Trophoblast cell (in vitro differentiated cells and primary cell): ENCODE measurements at regions not wholly inside any gene's neighbourhood (a gene's known extent, or its start where the extent isn't known, plus 50 kb on each side); places are given as distances from the start of the nearest gene placed in this dataset.

Experiments
- DNase-seq, 2 donors: peaks; one replicate each; pipeline ENCODE4 v3.0.0-alpha.2; 2016
- H2AFZ ChIP-seq: 2 replicates; pipeline ENCODE4 v1.6.1; 2013; ENCODE audit warnings: low read length, moderate library complexity, mild to moderate bottlenecking; ENCODE audit not compliant: insufficient read depth, poor library complexity
- H2AK5ac ChIP-seq: 2 replicates; pipeline ENCODE4 v1.6.1; 2013; ENCODE audit warnings: mild to moderate bottlenecking, low read length
- H2BK120ac ChIP-seq: 2 replicates; pipeline ENCODE4 v1.6.1; 2013; ENCODE audit warnings: low read length, mild to moderate bottlenecking, moderate library complexity; ENCODE audit not compliant: insufficient read depth, poor library complexity
- H2BK12ac ChIP-seq: 2 replicates; pipeline ENCODE4 v1.6.1; 2013; ENCODE audit warnings: mild to moderate bottlenecking, low read length, moderate library complexity
- H2BK5ac ChIP-seq: 2 replicates; pipeline ENCODE4 v1.6.1; 2013; ENCODE audit warnings: low read length, low read depth, moderate library complexity, mild to moderate bottlenecking; ENCODE audit not compliant: poor library complexity
- H3K14ac ChIP-seq: 2 replicates; pipeline ENCODE4 v1.6.1; 2013; ENCODE audit warnings: mild to moderate bottlenecking, low read length
- H3K18ac ChIP-seq: 2 replicates; pipeline ENCODE4 v1.6.1; 2013; ENCODE audit warnings: mild to moderate bottlenecking, low read length
- H3K23ac ChIP-seq: 2 replicates; pipeline ENCODE4 v1.6.1; 2013; ENCODE audit warnings: low read length
- H3K27ac ChIP-seq: 2 replicates; pipeline ENCODE4 v1.5.1; 2013; ENCODE audit warnings: low read depth, mild to moderate bottlenecking, inconsistent platforms, low read length, moderate library complexity
- H3K27me3 ChIP-seq: 2 replicates; pipeline ENCODE4 v1.6.1; 2013; ENCODE audit warnings: inconsistent platforms, mild to moderate bottlenecking, low read length, moderate library complexity; ENCODE audit not compliant: insufficient read depth
- H3K36me3 ChIP-seq, 2 experiments: 1 replicate in 1 of 2; 2 replicates in 1 of 2; pipeline ENCODE4 v1.6.1; 2013; ENCODE audit warnings: low read length in 2 of 2, mild to moderate bottlenecking in 2 of 2, moderate library complexity in 1 of 2; ENCODE audit not compliant: insufficient read depth in 2 of 2, control insufficient read depth in 1 of 2
- H3K4ac ChIP-seq: 2 replicates; pipeline ENCODE4 v1.6.1; 2013; ENCODE audit warnings: low read depth, mild to moderate bottlenecking, low read length, moderate library complexity
- H3K4me1 ChIP-seq, 2 experiments: 1 replicate in 1 of 2; 2 replicates in 1 of 2; pipeline ENCODE4 v1.6.1; 2013; ENCODE audit warnings: low read length in 2 of 2, mild to moderate bottlenecking in 2 of 2, moderate library complexity in 1 of 2; ENCODE audit not compliant: insufficient read depth in 2 of 2, control insufficient read depth in 1 of 2
- H3K4me2 ChIP-seq: 2 replicates; pipeline ENCODE4 v1.6.1; 2013; ENCODE audit warnings: inconsistent platforms, mild to moderate bottlenecking, low read length, moderate library complexity
- H3K4me3 ChIP-seq: 2 replicates; pipeline ENCODE4 v1.5.1; 2013; ENCODE audit warnings: mild to moderate bottlenecking, low read depth, low read length, inconsistent platforms
- H3K79me1 ChIP-seq: one replicate; pipeline ENCODE4 v1.6.1; 2013; ENCODE audit warnings: low read length
- H3K79me2 ChIP-seq: 2 replicates; pipeline ENCODE4 v1.6.1; 2013; ENCODE audit warnings: low read length, mild to moderate bottlenecking; ENCODE audit not compliant: control insufficient read depth, insufficient read depth, poor library complexity
- H3K9ac ChIP-seq: 2 replicates; pipeline ENCODE4 v1.6.1; 2013; ENCODE audit warnings: mild to moderate bottlenecking, low read length
- H3K9me3 ChIP-seq: 2 replicates; pipeline ENCODE4 v1.6.1; 2013; ENCODE audit warnings: low read depth, mild to moderate bottlenecking, control low read depth, inconsistent platforms, low read length; ENCODE audit not compliant: insufficient read depth
- H4K12ac ChIP-seq: 2 replicates; pipeline ENCODE4 v1.6.1; 2013; ENCODE audit warnings: low read depth, mild to moderate bottlenecking, low read length, moderate library complexity
- H4K8ac ChIP-seq: 2 replicates; pipeline ENCODE4 v1.6.1; 2013; ENCODE audit warnings: low read depth, mild to moderate bottlenecking, low read length, moderate library complexity
- H4K91ac ChIP-seq: one replicate; pipeline ENCODE4 v1.6.1; 2013; ENCODE audit warnings: low read depth, mild to moderate bottlenecking, low read length, moderate library complexity
- WGBS: extraction: QIAGEN DNeasy Blood & Tissue Kit; methylation state at CpG from one replicate; pipeline ENCODE4 v1.1.7; 2013; ENCODE audit warnings: missing lambda C conversion rate; ENCODE audit not compliant: insufficient read length, insufficient coverage; ENCODE audit errors: extremely low coverage; 5-methylcytosine and 5-hydroxymethylcytosine counted together

DNA sequence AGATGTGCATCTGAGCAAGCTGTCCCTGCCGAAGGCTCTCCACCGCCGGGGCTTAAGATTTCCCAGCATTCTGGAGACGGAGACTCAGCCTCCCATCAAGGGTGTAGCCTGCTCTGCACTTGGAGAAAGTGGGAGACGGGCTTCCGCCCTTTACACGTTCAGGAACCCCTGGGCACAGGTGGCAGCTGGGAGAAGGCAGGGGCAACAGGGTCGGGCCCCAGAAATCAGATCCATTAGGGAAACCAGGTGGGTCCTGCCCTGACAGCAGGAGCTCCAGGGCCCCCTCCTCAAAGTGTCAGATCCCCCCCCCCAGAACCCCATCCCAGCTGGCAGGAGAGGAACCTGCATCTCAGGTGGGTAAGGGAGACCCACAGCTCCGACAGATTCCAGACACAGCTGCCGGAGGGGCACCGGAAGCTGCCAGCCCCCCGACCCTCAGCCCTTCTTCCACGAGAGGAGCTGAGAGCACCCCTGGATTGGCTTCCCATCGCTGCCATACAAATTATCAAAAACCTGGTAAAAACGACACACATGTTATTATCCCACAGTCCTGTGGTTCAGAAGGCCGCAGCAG lies 236.6 kb downstream of the NPHP4 start:
- H2BK120ac ChIP-seq: no peak overlapping the region
- H3K79me2 ChIP-seq: no peaks in the 10 kb centered on the region
- H3K4me3 ChIP-seq: no peak overlapping the region
- no peak for DNase-seq
- H3K14ac ChIP-seq: no peak overlapping the region
- WGBS: no CpG with 5 or more reads among the region's 16 CpGs
- no peak overlapping the region for H3K23ac ChIP-seq
- H3K4ac ChIP-seq: no peak overlapping the region
- H3K9ac ChIP-seq: no peak overlapping the region
- H2AFZ ChIP-seq: no peak overlapping the region
- H4K12ac ChIP-seq: no peak overlapping the region
- no peak overlapping the region for H3K27ac ChIP-seq
- H3K18ac ChIP-seq: no peak overlapping the region
- H2BK5ac ChIP-seq: no peak overlapping the region
- no peaks in the 10 kb centered on the region for H3K4me1 ChIP-seq
- H3K27me3 ChIP-seq: no peaks in the 10 kb centered on the region
- no peak overlapping the region for H2BK12ac ChIP-seq
- no peak overlapping the region for H2AK5ac ChIP-seq
- H3K9me3 ChIP-seq: peaks cover 6% of the 10 kb centered on the region
- no peak overlapping the region for H4K8ac ChIP-seq
- no peaks in the 10 kb centered on the region for H3K36me3 ChIP-seq
- no peaks in the 10 kb centered on the region for H3K79me1 ChIP-seq
- no peak overlapping the region for H4K91ac ChIP-seq
- H3K4me2 ChIP-seq: no peak overlapping the region

DNA sequence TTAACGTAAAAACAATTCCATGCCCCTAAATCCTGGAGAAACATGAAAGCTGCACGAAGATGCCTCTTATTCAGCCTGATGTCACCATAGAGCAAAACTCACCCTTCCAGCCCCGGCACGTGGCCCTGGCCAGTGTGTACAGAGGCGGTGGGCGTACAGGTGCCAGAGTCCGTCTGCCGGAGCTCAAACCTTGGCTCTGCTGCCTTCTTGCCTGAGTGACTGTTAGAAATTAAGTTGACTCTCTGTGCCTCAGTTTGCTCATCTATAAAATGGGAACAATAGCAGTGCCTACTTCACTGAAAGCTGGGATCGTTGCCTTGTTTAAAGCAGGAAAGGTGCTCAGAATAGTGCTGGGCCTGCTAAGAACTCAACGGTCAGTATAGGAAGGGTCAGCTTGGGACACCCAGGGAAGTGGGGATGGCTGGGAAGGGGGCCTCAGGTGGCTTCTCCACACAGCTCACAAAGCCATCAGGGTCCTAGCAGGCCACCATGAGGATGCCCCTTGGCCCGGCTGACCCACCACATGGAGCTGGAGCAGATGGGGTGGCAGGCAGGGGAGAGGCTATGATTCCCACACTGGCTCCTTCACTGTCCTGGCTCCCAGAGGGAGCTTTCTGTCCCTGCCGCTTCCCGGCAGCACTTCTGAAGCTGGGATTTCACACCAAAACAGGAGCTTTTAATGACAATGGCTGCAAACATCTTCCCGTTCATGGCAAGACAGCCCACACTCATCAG lies 237.2 kb downstream of the NPHP4 start:
- peaks cover 6% of the 10 kb centered on the region for H3K9me3 ChIP-seq
- H2AFZ ChIP-seq: no peak overlapping the region
- H3K27ac ChIP-seq: no peak overlapping the region
- H4K12ac ChIP-seq: no peak overlapping the region
- H2BK5ac ChIP-seq: no peak overlapping the region
- no peaks in the 10 kb centered on the region for H3K4me1 ChIP-seq
- no peaks in the 10 kb centered on the region for H3K79me2 ChIP-seq
- no peak overlapping the region for H3K4me2 ChIP-seq
- no peak overlapping the region for H2AK5ac ChIP-seq
- H3K23ac ChIP-seq: no peak overlapping the region
- H3K79me1 ChIP-seq: no peaks in the 10 kb centered on the region
- H3K4me3 ChIP-seq: no peak overlapping the region
- no peaks in the 10 kb centered on the region for H3K36me3 ChIP-seq
- H3K18ac ChIP-seq: no peak overlapping the region
- H2BK120ac ChIP-seq: no peak overlapping the region
- H4K8ac ChIP-seq: no peak overlapping the region
- no peaks in the 10 kb centered on the region for H3K27me3 ChIP-seq
- no peak for DNase-seq
- no peak overlapping the region for H3K9ac ChIP-seq
- H3K4ac ChIP-seq: no peak overlapping the region
- H3K14ac ChIP-seq: no peak overlapping the region
- H2BK12ac ChIP-seq: no peak overlapping the region
- WGBS: no CpG with 5 or more reads among the region's 14 CpGs
- H4K91ac ChIP-seq: no peak overlapping the region

DNA sequence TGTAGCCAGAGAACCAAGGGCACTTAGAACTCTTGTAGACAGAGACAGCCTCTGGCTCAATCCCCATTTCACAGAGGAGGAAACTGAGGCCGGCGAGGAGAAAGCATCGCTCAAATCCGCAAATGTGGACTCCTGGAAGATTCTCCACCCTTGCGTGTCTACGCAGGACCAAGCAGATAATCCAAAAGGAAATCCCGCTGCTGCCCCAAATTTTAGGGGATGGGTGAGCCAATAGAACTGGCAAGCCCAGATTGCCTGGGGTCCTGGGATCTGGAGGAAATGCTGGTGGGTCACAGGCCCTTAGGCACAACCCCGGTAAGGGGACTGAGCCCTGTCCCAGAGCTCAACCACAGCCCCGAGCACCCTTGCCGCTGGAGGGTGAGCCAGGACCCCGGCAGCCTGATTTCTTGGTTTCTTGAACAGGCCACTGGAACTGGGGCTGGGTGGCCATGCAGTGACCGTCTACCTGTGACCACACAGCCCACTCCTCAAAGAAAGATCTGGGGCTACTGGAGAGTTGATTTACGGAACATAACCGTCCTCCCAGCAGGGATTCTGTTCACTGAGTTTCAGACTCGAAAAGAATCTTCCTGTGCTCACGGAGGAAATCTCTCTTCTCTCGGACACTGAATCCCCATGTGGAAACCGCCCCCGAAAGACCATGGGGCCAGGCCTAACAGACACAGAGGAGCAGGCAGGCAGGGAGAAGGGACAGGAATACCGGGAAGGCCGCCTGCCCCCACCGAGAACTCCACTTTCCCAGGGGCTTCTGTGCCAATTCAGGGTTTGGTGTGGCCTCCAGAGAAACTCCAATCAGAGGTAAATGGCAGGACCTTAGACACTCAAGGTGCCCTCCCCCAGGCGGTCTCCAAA lies 238.4 kb downstream of the NPHP4 start:
- no peak overlapping the region for H2AK5ac ChIP-seq
- H4K12ac ChIP-seq: no peak overlapping the region
- H3K27me3 ChIP-seq: no peaks in the 10 kb centered on the region
- H4K91ac ChIP-seq: no peak overlapping the region
- H2BK120ac ChIP-seq: no peak overlapping the region
- H3K27ac ChIP-seq: no peak overlapping the region
- H2AFZ ChIP-seq: no peak overlapping the region
- H3K4me3 ChIP-seq: no peak overlapping the region
- H3K79me2 ChIP-seq: no peaks in the 10 kb centered on the region
- no peaks in the 10 kb centered on the region for H3K36me3 ChIP-seq
- H3K9me3 ChIP-seq: peaks cover 3% of the 10 kb centered on the region
- no peak overlapping the region for H3K14ac ChIP-seq
- no peak overlapping the region for H3K4me2 ChIP-seq
- no peak overlapping the region for H3K23ac ChIP-seq
- H3K9ac ChIP-seq: no peak overlapping the region
- H3K4ac ChIP-seq: no peak overlapping the region
- no CpG with 5 or more reads among the region's 23 CpGs for WGBS
- no peak overlapping the region for H3K18ac ChIP-seq
- H2BK12ac ChIP-seq: no peak overlapping the region
- no peaks in the 10 kb centered on the region for H3K79me1 ChIP-seq
- no peaks in the 10 kb centered on the region for H3K4me1 ChIP-seq
- no peak overlapping the region for H2BK5ac ChIP-seq
- no peak overlapping the region for H4K8ac ChIP-seq
- no peak for DNase-seq

DNA sequence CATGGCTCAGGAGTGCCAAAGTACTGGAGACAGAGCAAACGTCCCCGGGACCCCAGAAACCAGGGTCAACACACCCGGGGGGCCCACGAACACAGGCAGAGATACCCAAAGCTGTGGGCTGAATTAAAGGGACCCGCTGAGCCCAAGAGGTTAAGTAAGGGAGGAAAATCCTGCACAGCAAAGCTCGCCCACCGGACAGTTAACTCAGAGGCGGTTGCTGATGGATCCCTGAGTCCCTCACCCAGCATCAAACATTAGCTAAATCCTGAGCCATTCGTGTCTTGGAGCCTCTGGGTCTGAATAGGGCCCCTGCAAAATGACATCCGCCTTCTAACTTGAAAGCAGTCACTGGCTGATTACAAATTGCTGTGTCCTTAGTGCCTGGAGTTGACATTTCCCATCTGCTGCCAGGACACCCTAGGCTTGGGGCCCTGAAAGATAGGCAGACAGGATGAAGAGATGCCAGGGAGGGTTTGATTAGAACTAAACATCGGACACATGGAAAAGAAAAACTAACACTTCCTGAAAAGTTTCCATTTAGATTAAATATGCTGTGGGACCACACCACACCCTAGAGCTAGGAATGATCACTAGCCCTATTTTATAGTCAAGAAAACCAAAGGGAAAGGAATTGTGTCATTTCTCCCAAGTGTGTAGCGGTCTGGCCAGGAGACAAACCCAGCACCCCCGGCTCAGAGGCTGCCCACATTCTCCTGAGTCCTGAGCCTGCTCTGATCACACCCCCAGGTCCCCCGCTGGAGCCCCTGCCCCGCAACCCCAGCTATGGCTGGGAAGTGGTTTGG lies 239.3 kb downstream of the NPHP4 start:
- Histone ChIP-seq H3K27me3 (no peaks in the 10 kb centered on the region), H3K4me2 (no peak overlapping the region), H3K79me1 (no peaks in the 10 kb centered on the region), H3K79me2 (no peaks in the 10 kb centered on the region), H2AK5ac (no peak overlapping the region), H3K4me1 (no peaks in the 10 kb centered on the region), H4K12ac (no peak overlapping the region), H3K4ac (no peak overlapping the region), H4K91ac (no peak overlapping the region), H3K9me3 (peaks cover 2% of the 10 kb centered on the region), H4K8ac (no peak overlapping the region), H3K23ac (no peak overlapping the region), H3K27ac (no peak overlapping the region), H3K14ac (no peak overlapping the region), H2BK5ac (no peak overlapping the region), H3K9ac (no peak overlapping the region), H2AFZ (no peak overlapping the region), H3K4me3 (no peak overlapping the region), H2BK120ac (no peak overlapping the region), H3K36me3 (no peaks in the 10 kb centered on the region), H3K18ac (no peak overlapping the region), H2BK12ac (no peak overlapping the region)
- no CpG with 5 or more reads among the region's 15 CpGs for WGBS
- DNase-seq: no peak
